ENCODE measurements at regions not wholly inside any gene's neighbourhood (a gene's known extent, or its start where the extent isn't known, plus 50 kb on each side); places are given as distances from the start of the nearest gene placed in this dataset.
"Not testable (repeated sequence)": the region's sequence is repeated elsewhere in the genome, so short reads cannot be mapped to it uniquely, and the experiment has no call there.

GRCh38 chr22:15772337-15772736 is 82.5 kb downstream of the POTEH start:
- DNase-seq (ENCODE audit: low spot score): not testable (repeated sequence)

DNA sequence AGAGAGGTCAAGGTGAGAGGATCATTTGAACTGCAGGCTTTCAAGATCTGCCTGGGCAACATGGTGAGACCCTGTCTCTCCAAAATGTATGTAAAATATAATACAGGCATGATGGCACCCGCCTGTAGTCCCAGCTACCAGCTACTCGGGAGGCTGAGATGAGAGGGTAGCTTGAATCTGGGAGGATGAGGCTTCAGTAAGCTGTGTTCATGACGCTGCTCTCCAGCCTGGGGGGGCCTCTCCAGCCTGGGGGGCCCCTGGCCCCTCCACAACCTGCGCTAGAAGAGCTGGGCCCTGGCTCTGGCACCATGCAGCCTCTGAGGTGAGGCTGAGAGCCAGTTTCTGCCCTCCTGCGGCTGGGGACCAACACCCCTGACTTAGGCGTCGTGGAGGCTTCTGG is 85.3 kb downstream of the POTEH start:
- DNase-seq (ENCODE audit: low spot score): not testable (repeated sequence)

- DNase-seq (ENCODE audit: low spot score): not testable (repeated sequence)
Observed at GRCh38 chr22:15775670-15776669, 86.1 kb downstream of the POTEH start.

DNA sequence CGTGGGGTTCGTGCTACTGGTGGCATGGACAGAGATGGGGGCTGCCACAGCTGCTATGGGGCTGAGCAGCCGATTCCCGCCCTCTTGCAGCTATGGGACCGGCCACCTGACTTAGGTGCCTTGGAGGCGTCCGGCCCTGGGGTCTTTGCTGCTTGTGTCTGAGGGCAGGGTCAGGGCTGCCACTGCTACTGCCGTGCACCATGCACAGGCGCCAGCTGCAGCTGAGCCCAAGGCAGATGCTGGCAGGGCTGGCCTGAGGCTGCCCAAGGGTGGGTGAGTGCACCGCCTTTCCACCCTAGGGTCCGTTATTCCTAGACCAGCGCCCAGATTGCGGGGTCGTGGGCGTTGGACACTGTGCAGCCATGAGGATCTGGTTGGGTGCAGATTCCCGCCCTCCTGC is 86.9 kb downstream of the POTEH start:
- not testable (repeated sequence) for DNase-seq (ENCODE audit: low spot score)

DNA sequence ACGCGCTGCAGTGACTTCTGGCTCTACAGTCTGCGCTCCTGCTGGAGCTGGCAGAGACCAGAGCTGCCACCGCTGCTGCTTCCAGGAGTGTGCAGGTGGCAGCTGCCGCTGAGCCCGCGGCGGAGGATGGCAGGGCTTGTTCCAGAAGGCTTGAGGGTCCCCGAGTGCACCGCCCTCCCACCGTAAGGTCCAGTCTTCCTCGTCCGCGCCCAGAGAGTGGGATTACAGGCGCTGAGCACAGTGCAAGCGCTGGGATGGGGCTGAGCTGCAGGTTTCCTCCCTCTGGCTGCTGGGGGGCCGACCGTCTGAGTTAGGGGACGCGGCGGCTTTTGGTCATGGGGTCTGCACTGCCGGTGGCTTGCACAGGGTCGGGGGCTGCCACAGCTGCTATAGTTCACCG is 87.3 kb downstream of the POTEH start:
- DNase-seq (ENCODE audit: low spot score): not testable (repeated sequence)

- not testable (repeated sequence) for DNase-seq (ENCODE audit: low spot score)
Observed at GRCh38 chr22:15777557-15777956, 87.7 kb downstream of the POTEH start.

GRCh38 chr22:15778366-15778765 is 88.5 kb downstream of the POTEH start:
- not testable (repeated sequence) for DNase-seq (ENCODE audit: low spot score)

- not testable (repeated sequence) for DNase-seq (ENCODE audit: low spot score)
Observed at GRCh38 chr22:15781652-15782051, 91.8 kb downstream of the POTEH start.

DNA sequence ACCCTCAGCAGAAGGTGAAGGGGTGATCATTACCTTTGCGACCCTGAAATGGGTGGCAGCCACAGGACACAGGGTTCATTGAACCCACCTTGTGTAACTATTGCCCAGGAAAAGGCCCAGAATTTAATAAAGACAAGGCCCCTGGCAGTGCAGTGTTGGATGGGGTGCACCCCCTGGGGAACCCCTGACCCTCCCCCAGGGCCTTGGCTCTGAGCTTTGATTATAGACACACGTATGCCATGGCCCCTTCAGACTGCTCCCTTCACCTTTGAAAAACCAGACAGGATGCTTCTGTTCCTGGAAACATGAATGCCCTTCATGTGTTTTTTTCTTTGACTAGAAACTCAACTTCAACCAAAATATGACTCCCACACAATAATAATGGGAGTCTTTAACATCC is 93.1 kb downstream of the POTEH start:
- not testable (repeated sequence) for DNase-seq (ENCODE audit: low spot score)

GRCh38 chr22:15784383-15785085 is 94.7 kb downstream of the POTEH start:
- DNase-seq (ENCODE audit: low spot score): not testable (repeated sequence)

GRCh38 chr22:15786942-15787733 is 97.3 kb downstream of the POTEH start:
- peak; percentile 0 for DNase-seq (ENCODE audit: low spot score)

GRCh38 chr22:15791557-15791956 is 101.7 kb downstream of the POTEH start:
- not testable (repeated sequence) for DNase-seq (ENCODE audit: low spot score)

- not testable (repeated sequence) for DNase-seq (ENCODE audit: low spot score)
Observed at GRCh38 chr22:15799935-15800334, 110.1 kb downstream of the POTEH start.

DNA sequence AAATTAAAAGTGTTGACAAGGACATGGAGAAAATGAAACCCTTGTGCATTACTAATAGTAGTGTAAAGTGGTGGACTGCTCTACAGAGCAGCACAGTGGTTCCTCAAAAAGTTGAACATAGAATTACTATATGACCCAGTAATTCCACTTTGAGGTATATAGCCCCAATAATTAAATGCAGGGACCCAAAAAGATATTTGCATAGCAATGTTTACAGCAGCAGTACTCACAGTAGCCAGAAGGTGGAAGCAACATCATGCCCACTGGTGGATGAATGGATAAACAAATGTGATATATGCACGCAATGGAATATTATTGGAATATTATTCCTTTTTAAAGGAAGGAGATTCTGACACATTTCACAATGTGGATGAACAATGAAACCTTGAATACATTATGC is 121.3 kb downstream of the POTEH start:
- DNase-seq (ENCODE audit: low spot score): not testable (repeated sequence)

DNA sequence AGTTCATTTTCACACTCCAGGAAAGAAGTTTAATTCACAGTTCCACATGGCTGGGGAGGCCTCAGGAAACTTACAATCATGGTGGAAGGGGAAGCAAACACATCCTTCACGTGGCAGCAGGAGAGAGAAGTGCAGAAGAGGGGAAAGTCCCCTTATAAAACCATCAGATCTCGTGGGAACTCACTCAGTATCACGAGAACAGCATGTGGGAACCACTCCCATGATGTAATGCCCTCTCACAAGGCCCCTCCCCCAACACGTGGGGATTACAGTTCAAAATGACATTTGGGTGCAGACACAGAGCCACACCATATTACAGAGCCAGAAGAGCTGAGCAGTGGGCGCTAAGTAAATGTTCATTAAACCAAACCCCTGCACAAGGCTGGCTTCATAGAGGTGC is 126.0 kb downstream of the POTEH start:
- DNase-seq (ENCODE audit: low spot score): not testable (repeated sequence)

- not testable (repeated sequence) for DNase-seq (ENCODE audit: low spot score)
Observed at GRCh38 chr22:15816470-15816869, 126.6 kb downstream of the POTEH start.

- DNase-seq (ENCODE audit: low spot score): not testable (repeated sequence)
Observed at GRCh38 chr22:15817264-15817663, 127.4 kb downstream of the POTEH start.

DNA sequence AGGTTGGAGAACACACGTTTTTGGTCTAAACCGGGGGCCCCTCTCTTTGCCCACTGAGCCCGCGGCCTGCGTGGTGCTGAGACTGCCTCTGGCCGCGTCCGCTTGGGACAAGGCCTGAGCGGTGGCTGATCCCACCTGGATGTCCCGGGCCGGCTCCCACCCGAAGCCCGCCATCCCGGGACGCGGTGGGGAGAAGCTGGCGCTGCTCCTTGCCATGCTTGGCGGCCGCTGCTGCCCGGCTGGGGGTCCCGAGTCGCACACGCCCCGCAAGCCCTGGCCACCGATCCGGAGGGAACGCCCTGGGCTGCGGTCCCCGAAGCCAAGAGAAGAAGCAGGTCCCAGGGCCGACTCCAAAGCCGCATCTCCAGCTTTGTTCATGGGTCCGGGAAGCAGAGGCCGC is 130.1 kb downstream of the POTEH start:
- not testable (repeated sequence) for DNase-seq (ENCODE audit: low spot score)

DNA sequence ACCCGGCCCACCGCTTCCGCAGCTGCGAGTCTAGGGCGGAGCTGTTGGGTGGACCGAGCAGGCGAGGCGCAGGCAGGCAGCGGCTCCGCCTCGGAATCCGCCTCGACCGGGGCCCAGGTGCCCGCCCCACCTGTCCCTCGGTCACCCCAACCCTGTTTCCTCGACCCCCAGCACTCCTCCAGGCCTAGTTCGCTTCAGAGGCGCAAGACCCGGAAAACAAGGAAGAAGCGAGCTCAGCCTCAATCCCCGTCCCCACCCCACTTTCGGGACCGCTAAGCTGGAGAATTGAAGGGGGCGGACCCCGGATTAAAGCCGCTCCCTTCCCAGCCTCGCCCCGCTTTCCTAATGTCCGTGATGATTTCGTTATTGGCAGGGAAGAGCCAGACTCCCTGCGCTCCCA is 131.3 kb downstream of the POTEH start:
- not testable (repeated sequence) for DNase-seq (ENCODE audit: low spot score)

- not testable (repeated sequence) for DNase-seq (ENCODE audit: low spot score)
Observed at GRCh38 chr22:15822001-15822400, 132.2 kb downstream of the POTEH start.

DNA sequence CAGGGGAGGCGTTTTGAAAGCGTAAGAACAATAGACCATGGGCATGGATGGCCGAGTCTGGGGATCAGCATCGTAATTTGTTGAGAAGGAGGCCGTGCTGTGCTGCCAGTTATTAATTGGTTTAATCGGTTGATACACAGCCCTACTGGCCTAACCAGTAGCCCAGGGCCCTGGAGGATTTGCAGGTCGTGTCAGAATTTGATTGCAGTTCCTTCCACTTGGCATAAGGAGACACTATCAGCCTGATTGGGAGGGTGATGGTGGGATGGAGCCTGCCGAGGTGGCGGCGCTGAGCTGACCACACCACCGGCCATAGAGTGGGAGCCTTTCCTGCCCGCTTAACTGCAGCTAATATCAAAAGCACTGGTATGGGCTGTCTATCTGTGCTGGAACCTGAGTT is 133.4 kb downstream of the POTEH start:
- DNase-seq (ENCODE audit: low spot score): not testable (repeated sequence)

GRCh38 chr22:15832235-15832634 is 142.4 kb downstream of the POTEH start:
- not testable (repeated sequence) for DNase-seq (ENCODE audit: low spot score)

Data from SW480 (cell line).